IMR-90 (cell line): ENCODE measurements at regions not wholly inside any gene's neighbourhood (a gene's known extent, or its start where the extent isn't known, plus 50 kb on each side); places are given as distances from the start of the nearest gene placed in this dataset.

ENCODE experiments used
- CEBPB ChIP-seq: IDR thresholded peaks from 2 replicates; pipeline ENCODE4 v1.6.1; 2012; ENCODE audit warnings: low read depth, low read length, improper control_type of control experiment
- CHD1 ChIP-seq: IDR thresholded peaks from 2 replicates; pipeline ENCODE4 v1.6.1; 2012; ENCODE audit warnings: low read depth, low read length, improper control_type of control experiment
- NFE2L2 ChIP-seq: fragments of 150-350 bp; IDR thresholded peaks from 2 replicates; pipeline ENCODE4 v1.6.1; 2016; ENCODE audit warnings: low read depth, mild to moderate bottlenecking, low read length
- POLR2A ChIP-seq: IDR thresholded peaks from 2 replicates; pipeline ENCODE4 v1.6.1; 2012; ENCODE audit warnings: mild to moderate bottlenecking, low read depth, low read length
- RAD21 ChIP-seq: IDR thresholded peaks from 2 replicates; pipeline ENCODE4 v1.6.1; 2012; ENCODE audit warnings: low read length, improper control_type of control experiment
- RCOR1 ChIP-seq: IDR thresholded peaks from 2 replicates; pipeline ENCODE4 v1.6.1; 2012; ENCODE audit warnings: mild to moderate bottlenecking, low read length, improper control_type of control experiment; ENCODE audit not compliant: insufficient replicate concordance
- RFX5 ChIP-seq: IDR thresholded peaks from 2 replicates; pipeline ENCODE4 v1.8.0; 2012; ENCODE audit warnings: low read depth, mild to moderate bottlenecking, low read length, moderate library complexity
- SMC3 ChIP-seq: fragments of 150-350 bp; IDR thresholded peaks from 2 replicates; pipeline ENCODE4 v1.6.1; 2016; ENCODE audit warnings: low read depth, mild to moderate bottlenecking, antibody characterized with exemption, low read length, moderate library complexity
- TF ChIP-seq, protein P1 (sequence below): conservative IDR thresholded peaks from 2 replicates; pipeline ENCODE4 v1.5.1; 2012; ENCODE audit warnings: mild to moderate bottlenecking, low read depth, low read length, improper control_type of control experiment
- TF ChIP-seq, protein P2 (sequence below): fragments of 150-350 bp; IDR thresholded peaks from 2 replicates; pipeline ENCODE4 v1.6.1; 2017; ENCODE audit warnings: mild to moderate bottlenecking, antibody characterized with exemption, low read length, low read depth
- TF ChIP-seq, protein P3 (sequence below): fragments of 150-350 bp; IDR thresholded peaks from 2 replicates; pipeline ENCODE4 v1.6.1; 2016; ENCODE audit warnings: low read depth, mild to moderate bottlenecking, low read length, moderate library complexity, borderline replicate concordance

DNA sequence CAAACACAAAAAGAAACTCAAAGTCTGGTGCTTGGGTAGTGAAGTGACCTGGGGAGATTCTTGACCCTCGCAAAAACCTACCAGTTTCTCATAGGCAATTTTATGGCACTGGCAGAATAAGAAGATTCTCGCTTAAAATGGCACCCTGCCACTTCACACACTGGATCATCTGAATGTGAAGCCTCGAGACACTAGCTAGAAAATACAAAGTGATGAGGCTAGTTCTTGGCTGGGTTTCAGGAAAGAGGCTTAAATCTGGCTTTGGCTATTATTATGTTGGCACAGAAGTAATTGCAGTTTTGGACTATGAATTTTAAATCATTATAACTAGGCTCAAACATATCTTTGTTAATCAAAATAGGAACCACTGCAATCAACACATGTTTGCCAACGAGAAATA is 634.7 kb upstream of the BOD1L1 start:
- TF ChIP-seq, protein P1, sequence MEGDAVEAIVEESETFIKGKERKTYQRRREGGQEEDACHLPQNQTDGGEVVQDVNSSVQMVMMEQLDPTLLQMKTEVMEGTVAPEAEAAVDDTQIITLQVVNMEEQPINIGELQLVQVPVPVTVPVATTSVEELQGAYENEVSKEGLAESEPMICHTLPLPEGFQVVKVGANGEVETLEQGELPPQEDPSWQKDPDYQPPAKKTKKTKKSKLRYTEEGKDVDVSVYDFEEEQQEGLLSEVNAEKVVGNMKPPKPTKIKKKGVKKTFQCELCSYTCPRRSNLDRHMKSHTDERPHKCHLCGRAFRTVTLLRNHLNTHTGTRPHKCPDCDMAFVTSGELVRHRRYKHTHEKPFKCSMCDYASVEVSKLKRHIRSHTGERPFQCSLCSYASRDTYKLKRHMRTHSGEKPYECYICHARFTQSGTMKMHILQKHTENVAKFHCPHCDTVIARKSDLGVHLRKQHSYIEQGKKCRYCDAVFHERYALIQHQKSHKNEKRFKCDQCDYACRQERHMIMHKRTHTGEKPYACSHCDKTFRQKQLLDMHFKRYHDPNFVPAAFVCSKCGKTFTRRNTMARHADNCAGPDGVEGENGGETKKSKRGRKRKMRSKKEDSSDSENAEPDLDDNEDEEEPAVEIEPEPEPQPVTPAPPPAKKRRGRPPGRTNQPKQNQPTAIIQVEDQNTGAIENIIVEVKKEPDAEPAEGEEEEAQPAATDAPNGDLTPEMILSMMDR: no peak
- TF ChIP-seq RCOR1 (no peak), NFE2L2 (no peak), CHD1 (no peak), RFX5 (no peak), CEBPB (no peak), POLR2A (no peak), RAD21 (no peak), SMC3 (no peak)
- TF ChIP-seq, protein P2, sequence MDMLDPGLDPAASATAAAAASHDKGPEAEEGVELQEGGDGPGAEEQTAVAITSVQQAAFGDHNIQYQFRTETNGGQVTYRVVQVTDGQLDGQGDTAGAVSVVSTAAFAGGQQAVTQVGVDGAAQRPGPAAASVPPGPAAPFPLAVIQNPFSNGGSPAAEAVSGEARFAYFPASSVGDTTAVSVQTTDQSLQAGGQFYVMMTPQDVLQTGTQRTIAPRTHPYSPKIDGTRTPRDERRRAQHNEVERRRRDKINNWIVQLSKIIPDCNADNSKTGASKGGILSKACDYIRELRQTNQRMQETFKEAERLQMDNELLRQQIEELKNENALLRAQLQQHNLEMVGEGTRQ: no peak
- TF ChIP-seq, protein P3, sequence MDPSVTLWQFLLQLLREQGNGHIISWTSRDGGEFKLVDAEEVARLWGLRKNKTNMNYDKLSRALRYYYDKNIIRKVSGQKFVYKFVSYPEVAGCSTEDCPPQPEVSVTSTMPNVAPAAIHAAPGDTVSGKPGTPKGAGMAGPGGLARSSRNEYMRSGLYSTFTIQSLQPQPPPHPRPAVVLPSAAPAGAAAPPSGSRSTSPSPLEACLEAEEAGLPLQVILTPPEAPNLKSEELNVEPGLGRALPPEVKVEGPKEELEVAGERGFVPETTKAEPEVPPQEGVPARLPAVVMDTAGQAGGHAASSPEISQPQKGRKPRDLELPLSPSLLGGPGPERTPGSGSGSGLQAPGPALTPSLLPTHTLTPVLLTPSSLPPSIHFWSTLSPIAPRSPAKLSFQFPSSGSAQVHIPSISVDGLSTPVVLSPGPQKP: no peak
